Progenitor cell of endocrine pancreas (in vitro differentiated cells): ENCODE measurements at regions not wholly inside any gene's neighbourhood (a gene's known extent, or its start where the extent isn't known, plus 50 kb on each side); places are given as distances from the start of the nearest gene placed in this dataset.

ENCODE experiments used
- DNase-seq: peaks from one replicate; pipeline ENCODE4 v3.0.0; 2021; ENCODE audit warnings: low spot score; ENCODE audit not compliant: unreplicated experiment
- H3K27ac Mint-ChIP-seq: 2 replicates; pipeline ENCODE4 v1.8.0; 2021; ENCODE audit warnings: mild to moderate bottlenecking, moderate library complexity, mixed read lengths
- H3K27me3 Mint-ChIP-seq: 2 replicates; pipeline ENCODE4 v1.8.0; 2021; ENCODE audit warnings: mixed read lengths
- H3K36me3 Mint-ChIP-seq: 2 replicates; pipeline ENCODE4 v1.8.0; 2022; ENCODE audit warnings: mixed read lengths; ENCODE audit not compliant: insufficient read depth
- H3K4me1 Mint-ChIP-seq: 2 replicates; pipeline ENCODE4 v1.8.0; 2021; ENCODE audit warnings: low read depth, mixed read lengths
- H3K4me3 Mint-ChIP-seq: 2 replicates; pipeline ENCODE4 v1.8.0; 2021; ENCODE audit warnings: low read depth, mild to moderate bottlenecking, moderate library complexity, mixed read lengths
- H3K9me3 Mint-ChIP-seq: 2 replicates; pipeline ENCODE4 v1.8.0; 2021; ENCODE audit warnings: low read depth, mixed read lengths
- CTCF ChIP-seq: fragments of 200-600 bp; sonication (generic); IDR thresholded peaks from one replicate; pipeline ENCODE4 v1.5.0; 2021; ENCODE audit warnings: antibody characterized with exemption, mild to moderate bottlenecking; ENCODE audit not compliant: unreplicated experiment

- no peak for TF ChIP-seq CTCF
- no peaks in the 10 kb centered on the region for H3K9me3 Mint-ChIP-seq
- H3K27ac Mint-ChIP-seq, result no peak overlapping the region
- H3K36me3 Mint-ChIP-seq, result no peaks in the 10 kb centered on the region
- no peaks in the 10 kb centered on the region for H3K27me3 Mint-ChIP-seq
- no peak overlapping the region for H3K4me3 Mint-ChIP-seq
- DNase-seq, result no peak
- no peaks in the 10 kb centered on the region for H3K4me1 Mint-ChIP-seq
These were observed 321.8 kb downstream of the GPR37 start for GRCh38 chr7:124443762-124444161.

- Mint-ChIP-seq H3K27me3 (no peaks in the 10 kb centered on the region), H3K9me3 (no peaks in the 10 kb centered on the region), H3K27ac (no peak overlapping the region), H3K36me3 (no peaks in the 10 kb centered on the region), H3K4me3 (no peak overlapping the region), H3K4me1 (no peaks in the 10 kb centered on the region)
- no peak for DNase-seq
- TF ChIP-seq CTCF, result no peak
These were observed 325.5 kb downstream of the GPR37 start for GRCh38 chr7:124440081-124440480.

- H3K4me1 Mint-ChIP-seq, result no peaks in the 10 kb centered on the region
- H3K27ac Mint-ChIP-seq, result no peak overlapping the region
- no peak for TF ChIP-seq CTCF
- H3K36me3 Mint-ChIP-seq, result no peaks in the 10 kb centered on the region
- DNase-seq, result no peak
- H3K27me3 Mint-ChIP-seq, result no peaks in the 10 kb centered on the region
- no peaks in the 10 kb centered on the region for H3K9me3 Mint-ChIP-seq
- no peak overlapping the region for H3K4me3 Mint-ChIP-seq
These were observed 333.5 kb downstream of the GPR37 start for GRCh38 chr7:124432009-124432578.

- Mint-ChIP-seq H3K4me1 (no peaks in the 10 kb centered on the region), H3K9me3 (no peaks in the 10 kb centered on the region)
These were observed 335.7 kb downstream of the GPR37 start for GRCh38 chr7:124429923-124430322.

GRCh38 chr7:124428781-124429180 lies 336.8 kb downstream of the GPR37 start:
- no peak for DNase-seq
- H3K4me1 Mint-ChIP-seq, result no peaks in the 10 kb centered on the region

More at GRCh38 chr7:124429923-124430322, 335.7 kb downstream of the GPR37 start:
- Mint-ChIP-seq H3K27ac (no peak overlapping the region), H3K27me3 (no peaks in the 10 kb centered on the region), H3K36me3 (no peaks in the 10 kb centered on the region), H3K4me3 (no peak overlapping the region)
- TF ChIP-seq CTCF, result no peak
- DNase-seq, result no peak

More at GRCh38 chr7:124428781-124429180, 336.8 kb downstream of the GPR37 start:
- H3K27ac Mint-ChIP-seq, result no peak overlapping the region
- no peaks in the 10 kb centered on the region for H3K27me3 Mint-ChIP-seq
- H3K36me3 Mint-ChIP-seq, result no peaks in the 10 kb centered on the region
- no peak for TF ChIP-seq CTCF
- H3K9me3 Mint-ChIP-seq, result no peaks in the 10 kb centered on the region
- H3K4me3 Mint-ChIP-seq, result no peak overlapping the region
